Anterior cingulate cortex (tissue), 58 donors: ENCODE measurements at regions not wholly inside any gene's neighbourhood (a gene's known extent, or its start where the extent isn't known, plus 50 kb on each side); places are given as distances from the start of the nearest gene placed in this dataset.

Experiments used
- DNase-seq, 58 donors: peaks; one replicate each; lab custom pipeline; 2025; lab: John Stamatoyannopoulos, UW

DNA sequence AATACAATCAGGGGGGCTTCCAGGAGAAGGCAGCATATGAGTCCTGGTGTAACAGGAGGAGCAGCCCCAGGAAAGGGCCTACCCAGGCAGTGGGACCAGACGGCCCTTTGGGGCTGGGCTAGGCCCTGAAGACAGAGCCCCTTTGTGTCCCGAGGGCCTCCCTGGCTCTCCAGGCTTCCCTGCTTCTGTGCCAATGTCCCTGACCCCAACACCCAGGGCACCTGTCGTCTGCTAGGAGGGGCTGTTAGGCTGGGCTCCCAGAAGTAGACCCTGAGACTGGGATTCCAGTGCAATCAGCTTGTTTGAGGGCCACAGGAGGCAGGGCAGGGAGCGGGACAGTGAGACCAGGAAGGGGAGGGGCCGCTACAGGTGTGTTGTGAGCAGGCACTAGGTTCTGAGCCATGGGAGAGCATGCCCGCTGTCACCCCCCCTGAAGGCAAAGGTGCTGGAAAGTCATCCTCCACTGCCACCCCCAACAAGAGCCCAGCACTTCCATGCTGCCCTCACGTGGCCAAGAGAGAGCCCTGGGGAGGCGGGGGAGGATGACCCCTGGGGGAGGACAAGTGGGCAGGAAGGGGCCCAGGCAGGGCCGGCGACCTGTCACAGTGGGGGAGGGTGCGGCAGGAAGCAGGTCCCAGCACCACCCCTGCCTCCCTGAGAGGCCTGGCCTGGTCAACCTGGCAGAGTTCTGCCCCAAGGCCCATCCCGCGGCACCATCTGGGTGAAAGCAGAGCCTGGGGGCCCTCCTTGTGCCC, 64.8 kb downstream of the ADRA2C start:
- DNase-seq: no peak

DNA sequence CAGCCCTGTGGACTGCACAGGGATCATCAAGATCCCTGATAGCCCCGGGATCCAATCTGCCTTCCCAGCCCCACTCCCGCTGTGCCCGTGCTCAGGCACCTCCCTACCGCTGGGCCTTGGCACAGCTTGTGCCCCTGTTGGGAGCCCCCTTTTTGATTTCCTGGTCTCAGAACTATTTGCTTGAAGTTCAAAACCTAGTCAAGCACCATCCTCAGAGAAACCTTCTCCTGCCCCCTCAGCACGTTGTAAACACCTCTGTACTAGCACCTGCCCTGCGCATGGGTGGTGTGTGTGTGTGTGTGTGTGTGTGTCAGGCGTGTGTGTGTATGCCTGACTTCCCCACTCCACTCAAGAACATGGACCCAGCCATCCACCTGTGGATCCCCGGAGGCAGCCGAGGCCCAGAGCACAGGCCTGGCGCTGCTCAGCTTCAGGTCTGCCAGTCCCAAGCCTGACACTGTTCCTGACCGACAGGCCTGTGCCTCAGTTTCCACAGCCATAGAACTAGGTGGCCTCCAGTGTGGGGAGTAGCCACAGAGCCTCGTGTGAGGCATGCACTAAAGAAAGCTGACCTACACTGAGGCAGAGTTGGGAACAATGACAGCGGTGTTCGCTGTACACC, 65.5 kb downstream of the ADRA2C start:
- DNase-seq: no peak

DNA sequence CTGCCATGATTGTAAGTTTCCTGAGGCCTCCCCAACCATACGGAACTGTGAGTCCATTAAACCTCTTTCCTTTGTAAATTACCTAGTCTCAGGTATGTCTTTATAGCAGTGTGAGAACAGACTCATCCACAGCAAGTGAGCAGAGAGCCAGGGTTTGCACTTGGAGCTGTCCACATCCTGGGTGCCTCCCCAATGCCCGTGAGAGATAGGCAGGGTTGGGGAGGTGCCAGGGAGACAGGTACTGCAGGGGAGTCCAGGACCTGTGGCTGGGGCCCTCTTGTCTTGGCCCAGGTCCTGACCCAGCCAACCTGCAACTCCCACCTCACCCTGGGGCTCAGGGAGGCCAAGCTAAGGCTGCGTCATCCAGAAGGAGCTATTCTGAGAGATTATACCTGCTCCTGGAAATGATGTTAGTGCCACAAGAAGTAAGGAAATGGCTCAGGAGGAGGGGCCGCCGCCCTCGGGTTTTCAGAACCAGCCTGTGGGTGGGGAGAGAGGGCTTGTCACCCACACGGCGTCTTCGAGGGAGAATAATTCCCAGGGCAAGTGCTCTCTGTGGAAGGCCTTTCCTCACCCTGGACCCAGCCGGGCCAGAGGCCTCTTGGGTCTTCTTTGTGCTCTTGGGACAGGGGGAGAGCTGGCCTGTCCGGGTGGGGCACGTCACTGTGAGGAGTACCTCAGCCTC, 66.5 kb downstream of the ADRA2C start:
- peak in 1 of 58 donors; percentile 36 for DNase-seq

DNA sequence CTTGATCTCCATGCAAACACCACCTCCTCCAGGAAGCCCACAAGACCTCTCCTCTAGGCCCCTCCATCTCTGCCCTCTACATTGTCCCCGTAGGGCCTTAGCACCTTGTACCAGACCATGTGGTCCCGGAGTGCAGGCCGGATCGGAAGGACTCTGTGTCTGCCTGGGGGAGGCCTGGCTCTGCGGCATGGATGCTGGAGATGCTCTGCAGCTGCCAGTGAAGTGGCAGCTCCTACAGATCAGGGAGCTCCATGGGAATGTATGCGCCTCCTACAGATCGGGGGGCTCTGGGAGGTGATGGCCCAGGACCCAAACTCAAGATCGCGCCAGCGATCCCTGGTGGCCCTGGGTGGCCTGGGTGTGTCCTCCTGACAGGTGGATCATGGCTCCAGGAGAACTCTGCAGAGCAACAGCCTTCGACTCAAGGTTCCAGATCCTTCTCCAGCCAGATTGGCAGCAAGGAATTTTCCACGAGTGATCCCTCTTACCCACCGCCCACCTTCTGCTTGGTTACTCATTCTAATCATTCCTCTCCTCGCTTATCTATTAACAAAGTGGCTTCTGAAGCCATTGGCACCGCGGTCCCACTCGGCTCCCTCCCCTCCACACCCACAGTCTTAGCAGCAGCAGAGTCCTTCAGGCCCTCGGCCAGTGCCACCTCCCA, 67.3 kb downstream of the ADRA2C start:
- DNase-seq: no peak

DNA sequence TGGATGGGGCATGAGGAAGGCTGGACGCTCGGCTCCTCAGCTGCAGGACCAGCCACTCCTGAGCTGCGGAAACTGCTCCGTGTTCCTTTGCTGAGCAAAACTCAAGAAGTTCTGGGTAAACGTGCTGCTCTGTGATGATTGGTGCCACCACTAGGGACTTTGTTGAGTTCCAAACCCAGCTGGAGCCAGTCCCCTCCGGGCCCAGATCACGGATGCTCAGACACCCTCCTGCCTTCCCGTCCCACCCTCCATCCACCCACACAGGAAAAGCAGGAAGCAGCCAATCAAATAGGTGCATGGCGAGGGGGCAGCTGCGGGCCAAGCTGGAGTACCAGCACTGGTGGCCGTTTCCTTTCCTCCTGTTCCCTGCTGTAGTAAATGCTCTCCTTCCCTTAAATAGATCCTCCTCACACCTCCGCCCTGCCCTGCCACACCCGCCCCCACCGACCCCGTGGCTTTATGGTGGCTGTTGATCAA, 68.0 kb downstream of the ADRA2C start:
- no peak for DNase-seq

DNA sequence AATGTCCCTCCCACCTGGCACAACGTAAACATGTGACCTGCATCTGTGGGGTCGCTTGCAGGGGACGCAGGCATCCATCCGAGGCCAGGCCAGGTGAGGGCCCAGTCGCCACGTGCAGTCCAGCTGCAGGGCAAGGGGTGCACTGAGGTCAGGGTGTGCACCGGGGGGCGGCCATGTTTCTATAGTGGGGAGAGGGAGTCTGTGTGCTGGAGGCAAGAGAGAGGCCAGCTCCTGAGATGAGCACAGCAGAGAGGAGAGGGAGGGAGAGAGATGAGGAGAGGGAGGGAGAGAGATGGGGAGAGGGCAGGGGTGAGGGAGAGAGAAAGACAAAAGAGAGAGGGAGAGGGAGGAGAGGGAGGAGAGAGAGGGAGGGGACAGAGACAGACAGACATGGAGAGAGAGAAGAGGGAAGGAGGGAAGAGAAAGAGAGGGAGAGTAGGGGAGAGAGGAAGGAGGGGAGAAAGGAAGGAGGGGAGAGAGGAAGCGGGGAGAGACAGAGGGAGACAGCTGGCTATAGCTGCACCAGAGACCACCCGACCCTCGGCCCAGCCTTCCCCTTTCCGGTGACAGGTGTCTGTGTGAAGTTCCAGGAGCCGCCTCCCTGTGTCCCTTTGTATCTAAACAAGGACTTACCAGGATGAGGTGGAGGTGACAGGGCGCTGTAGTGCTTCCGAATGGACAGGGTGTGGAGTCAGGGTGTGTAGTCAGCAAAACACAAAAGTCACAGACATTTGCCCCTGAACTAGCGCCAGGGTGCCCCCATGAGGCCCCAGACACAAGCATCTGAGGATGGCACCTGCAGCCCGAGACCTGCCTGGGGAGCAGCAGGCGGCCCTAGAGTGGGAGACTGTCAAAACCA, 68.7 kb downstream of the ADRA2C start:
- DNase-seq: no peak

DNA sequence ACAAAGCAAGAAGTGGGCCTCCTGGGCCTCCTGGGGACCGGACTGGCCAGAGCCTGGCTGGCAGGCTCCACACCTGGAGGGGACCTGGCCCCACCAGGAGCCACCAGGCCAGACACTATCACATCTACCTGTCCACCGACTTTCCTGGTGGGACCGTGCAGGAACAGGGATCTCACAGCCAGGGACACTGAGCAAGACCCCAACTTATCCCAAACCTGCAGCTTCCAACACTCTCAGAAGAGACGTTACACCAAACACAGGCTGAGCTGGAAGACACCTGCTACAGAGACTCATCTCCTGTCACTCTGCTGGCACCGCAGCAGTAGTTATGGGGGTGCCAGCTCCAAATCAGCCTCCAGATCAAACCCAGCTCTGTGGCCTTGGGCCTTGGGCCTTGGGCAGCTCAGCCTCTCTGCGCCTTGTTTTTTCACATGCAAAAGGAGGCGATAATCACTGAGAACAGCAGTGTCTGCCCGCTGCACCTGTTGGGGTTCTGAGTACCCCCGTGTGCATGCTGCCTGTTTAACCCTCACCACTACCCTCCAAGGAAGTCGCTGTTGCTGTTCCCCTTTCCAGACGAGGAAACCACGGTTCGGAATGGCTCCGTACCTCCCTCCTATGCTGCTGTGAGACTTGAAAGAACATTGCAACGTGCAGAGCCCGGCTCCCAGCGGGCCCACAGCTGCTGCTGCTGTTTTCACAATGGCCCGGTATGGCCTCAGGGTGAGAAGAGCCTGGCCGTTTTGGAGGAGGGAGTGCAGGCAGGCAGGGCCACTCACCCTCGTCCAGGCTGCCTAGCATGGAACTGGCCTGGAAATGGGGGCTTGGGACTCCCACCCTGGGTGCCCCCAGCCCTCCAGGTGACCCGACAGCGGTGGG, 69.6 kb downstream of the ADRA2C start:
- no peak for DNase-seq

DNA sequence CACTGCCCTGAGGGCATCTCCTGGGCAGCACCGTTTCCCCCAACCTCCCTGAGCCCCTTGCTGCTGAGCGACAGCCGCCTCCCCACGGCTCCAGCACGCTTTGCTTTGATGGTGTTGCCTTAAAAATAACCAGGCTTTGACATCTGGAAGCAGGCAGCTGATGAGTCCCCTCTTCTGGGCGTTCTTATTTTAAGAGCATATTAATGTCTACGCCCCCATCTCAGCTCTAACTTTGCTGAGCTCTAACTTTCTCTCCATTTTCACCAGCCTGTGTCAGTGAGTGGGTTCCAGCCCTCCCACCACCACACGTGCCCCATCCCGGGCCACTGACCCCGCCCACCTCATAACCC, 70.2 kb downstream of the ADRA2C start:
- DNase-seq: no peak

DNA sequence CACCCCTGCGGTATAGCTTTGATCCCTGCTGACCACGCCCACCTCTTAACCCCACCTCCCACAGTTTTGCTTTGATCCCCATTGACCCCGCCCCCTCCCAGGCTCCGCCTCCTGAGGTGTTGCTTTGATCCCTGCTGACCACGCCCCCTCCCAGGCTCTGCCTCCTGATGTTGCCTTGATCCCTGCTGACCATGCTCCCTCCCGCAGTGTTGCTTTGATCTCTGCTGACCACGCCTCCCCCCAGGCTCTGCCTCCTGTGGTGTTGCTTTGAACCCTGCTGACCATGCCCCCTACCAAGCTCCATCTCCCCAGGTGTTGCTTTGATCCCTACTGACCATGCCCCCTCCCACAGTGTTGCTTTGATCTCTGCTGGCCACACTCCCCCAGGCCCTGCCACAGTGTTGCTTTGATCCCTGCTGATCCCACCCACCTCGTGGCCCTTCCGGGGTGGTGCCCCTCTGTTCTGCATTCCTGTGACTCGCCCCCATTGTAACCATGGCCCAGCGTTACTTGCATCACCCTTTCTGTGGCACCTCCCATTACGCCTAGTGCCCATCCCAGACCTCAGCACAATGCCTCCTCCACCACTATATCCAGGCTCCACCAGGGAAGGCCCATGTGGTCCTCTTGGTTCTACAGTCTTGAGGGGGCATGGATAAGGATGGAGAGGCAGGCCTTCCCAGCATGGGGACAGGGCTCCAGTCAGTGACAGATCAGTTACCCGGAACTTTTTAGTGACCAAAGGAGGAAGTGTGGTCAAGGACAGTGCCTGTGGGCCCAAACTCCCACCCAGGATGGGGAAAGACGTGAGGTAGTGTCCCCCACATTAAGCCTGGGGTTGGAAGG, 70.8 kb downstream of the ADRA2C start:
- no peak for DNase-seq

DNA sequence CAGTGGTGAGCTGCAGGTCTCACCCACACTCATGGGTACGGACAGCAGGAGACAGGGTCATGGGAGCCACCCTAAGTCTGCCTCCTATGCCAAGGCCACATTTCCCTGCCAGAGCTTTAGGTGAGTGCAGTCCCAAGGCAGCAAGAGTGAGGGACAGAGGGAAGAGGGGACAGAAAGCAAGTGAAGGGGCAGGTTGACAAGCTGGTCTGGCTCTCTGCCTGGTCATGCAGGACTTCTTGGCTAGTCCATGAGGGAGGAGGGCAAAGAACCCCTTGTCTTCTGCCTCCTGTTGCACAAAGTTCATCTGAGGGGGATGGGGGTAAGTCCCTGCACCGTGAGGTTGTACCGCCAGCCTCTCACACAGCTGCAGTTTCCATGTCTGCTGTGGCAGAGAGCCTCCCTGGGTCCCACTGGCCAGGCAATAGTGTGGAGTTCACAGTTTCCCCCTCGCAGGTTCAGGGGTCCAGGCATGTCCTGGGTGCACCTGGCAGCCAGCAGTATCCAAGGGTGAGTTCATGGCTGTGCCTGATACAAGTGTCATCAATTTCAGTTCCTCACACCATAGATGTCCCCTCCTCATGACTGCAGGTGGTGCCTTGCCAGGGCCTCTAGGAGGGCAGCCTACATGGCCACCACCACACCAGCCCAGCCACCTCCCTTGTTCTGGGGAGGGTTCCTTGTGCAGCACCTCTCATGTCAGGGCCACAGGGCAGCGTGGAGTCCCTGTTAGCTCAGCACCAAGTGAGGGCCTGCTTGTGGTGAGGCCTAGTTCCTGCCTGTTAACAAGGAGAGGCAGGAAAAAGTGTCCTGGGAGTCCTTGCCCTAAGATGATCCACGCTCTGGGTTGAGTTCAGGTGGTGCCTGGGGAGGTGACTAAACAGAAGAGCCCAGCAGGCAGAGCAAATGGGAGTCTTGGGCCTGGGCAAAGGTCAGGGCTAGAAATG, 72.5 kb downstream of the ADRA2C start:
- DNase-seq: no peak

DNA sequence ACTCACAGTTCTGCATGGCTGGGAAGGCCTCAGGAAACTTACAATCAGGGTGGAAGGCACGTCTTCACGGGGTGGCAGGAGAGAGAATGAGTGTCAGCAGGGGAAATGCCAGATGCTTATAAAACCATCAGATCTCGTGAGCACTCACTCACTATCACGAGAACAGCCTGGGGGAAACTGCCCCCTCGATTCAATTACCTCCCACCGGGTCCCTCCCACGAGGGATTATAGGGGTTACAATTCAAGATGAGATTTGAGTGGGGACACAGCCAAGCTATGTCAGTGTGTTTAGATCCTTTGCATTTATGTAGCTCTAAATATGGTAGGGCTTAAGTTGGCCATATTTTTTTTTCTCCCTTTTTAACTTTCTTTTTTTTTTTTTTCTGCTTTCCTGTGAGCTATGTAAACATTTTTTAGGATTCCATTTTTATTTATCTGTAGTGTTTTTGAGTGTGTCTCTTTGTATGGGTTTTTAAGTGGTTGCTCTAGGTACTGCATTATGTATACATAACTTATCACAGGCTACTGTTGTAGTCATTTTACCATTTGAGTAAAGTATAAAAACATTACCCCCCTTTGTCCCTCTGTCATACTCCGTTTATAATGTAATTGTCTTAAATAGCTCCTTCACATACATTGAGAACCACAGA, 79.0 kb downstream of the ADRA2C start:
- no peak for DNase-seq

DNA sequence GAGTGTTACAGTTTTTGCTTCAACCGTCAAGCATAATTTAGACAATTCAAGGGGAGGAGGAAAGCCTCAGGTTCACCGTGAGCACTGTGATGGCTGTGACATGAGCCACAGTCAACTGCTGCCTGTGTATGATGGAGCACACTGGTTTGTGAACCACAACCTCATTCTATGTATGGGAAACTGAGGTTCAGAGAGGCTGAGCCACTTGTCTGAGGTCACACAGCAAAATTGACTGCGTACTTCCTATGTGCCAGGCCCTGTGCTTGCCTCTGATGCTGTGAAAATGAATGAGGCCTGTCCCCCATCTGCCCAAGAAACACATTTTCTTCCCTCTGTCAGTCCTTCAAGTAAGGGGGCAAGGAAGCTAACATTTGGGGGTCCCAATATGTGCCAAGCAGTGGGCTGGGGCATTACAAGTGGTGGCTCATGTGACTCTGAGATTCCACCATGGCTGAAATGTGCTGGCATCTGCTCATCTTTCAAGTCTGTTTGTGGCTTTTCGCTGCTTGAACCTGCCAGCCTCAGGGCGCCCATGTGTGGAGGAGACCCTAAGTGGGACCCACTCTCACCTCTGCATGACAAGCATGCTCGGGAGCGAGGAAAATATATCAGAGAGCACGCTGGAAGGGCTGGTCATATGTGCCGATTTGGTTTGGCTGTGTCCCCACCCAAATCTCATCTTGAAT, 79.7 kb downstream of the ADRA2C start:
- no peak for DNase-seq

DNA sequence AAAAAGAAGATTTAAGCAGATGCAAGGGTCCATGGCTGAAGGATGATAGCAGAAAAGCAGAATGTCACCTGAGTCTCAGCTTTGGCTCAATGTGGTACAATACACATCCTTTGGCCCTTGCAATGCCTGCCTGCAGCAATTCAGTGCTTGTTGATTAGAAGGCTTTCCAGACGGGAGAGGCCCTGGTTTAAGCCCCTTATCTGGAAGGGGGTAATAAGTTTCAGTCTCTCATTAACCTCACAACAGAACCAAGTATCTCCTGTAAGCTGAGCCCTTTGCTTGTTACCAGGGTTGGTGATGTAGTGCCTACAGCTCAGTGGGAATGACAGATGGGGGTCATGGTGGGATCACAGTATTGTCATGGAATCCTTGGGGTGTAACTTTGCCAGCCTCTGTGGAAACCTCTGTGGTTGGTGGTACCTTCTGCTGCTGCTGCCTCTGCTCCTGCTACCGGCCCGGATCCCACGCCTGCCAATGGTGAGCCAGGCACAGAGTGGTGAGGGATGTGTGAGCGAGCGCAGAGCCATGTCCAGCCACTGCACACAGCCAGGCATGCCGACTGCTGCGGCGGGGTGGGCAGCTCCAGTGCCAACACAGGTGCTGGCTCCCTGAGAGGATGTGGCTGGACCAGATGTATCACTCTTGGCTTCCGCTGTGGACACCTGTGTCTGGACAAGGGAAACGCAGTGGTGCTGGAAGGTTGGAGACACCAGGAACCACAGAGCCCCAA, 81.2 kb downstream of the ADRA2C start:
- no peak for DNase-seq

DNA sequence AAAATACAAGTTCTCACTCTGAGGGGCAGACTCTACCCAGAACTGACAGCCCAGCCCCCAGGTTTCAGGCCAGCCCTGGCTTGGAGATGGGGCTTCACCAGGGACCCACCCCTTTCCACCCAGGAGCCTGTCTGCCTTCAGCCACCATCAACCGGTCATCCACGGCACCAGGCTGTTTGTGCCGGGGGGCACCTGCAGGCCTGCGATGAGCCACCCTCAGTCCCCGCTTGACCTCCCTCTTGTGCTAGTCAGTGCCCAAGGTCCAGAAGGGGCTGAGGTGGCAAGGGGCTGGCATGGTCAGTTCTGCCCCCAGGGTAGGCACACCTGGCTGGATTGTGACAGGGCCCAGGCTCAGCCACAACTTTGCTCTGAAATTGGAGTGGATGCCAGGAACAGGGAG, 82.1 kb downstream of the ADRA2C start:
- no peak for DNase-seq

DNA sequence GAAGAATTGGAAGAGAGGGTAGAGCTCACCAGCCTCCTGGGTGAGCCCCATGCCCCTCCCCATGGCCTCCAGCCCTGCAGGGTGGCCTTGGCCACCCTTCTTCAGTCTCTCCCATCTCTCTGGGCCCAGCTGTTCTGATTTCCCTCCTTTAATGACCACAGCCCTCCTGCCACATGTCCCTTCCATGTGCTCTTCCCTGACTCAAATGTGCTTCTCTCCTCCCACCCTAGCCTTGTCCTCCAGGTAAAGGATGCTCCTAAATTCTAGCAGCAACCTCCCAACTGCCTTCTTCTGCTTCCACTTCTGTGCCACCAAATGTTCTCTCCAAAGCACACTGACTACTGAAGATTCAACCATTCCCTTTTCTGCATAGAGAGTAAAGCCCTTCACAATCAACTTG, 83.0 kb downstream of the ADRA2C start:
- no peak for DNase-seq
